ENCODE measurements at regions not wholly inside any gene's neighbourhood (a gene's known extent, or its start where the extent isn't known, plus 50 kb on each side); places are given as distances from the start of the nearest gene placed in this dataset.
"Not testable (repeated sequence)": the region's sequence is repeated elsewhere in the genome, so short reads cannot be mapped to it uniquely, and the experiment has no call there.

DNA sequence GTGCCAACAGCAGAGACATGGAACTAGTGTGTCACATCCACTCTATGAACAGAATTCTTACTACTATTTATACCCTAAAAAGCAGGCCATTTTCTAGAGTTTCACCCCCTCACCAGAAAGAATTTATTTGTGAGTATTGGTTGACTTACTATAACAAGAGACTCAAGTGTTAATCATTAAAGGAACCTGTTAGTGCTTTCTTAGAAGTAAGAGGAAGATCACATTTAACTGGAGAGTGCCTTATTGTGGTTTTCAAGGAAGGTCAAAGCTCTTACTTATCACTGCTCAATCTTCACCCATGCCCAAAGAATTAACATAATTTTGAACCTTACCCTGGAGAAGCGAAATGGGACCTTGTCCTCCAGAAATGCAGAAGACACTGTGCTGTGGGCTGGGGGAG, 169.3 kb upstream of the PRSS1 start:
- no peak for DNase-seq
- intact Hi-C loops (cut with DNase I, micrococcal nuclease), result loop anchor here in 1 of 2 experiments (5.0 kb wide), 1 partner anchor 43 kb away; no protein-coding TSS in a partner anchor
- ChIA-PET POLR2A (no interaction called here), CTCF (no interaction called here)
- no peaks in the 10 kb centered on the region for H3K36me3 ChIP-seq (ENCODE audit: insufficient read depth, low read length)
- H3K36me3 Mint-ChIP-seq (ENCODE audit: low read depth), result no peaks in the 10 kb centered on the region
- TF ChIP-seq CTCF (IDR thresholded peaks at IDR 0.05), result no peak
- H3K27me3 ChIP-seq (ENCODE audit: control insufficient read depth in 1 of 2, insufficient read depth in 2 of 2, low read length in 2 of 2), result no peaks in the 10 kb centered on the region
- peaks cover 12% of the 10 kb centered on the region for H3K4me1 ChIP-seq (ENCODE audit: insufficient read depth, low read length)
- no peaks in the 10 kb centered on the region for H3K27me3 Mint-ChIP-seq
- no peaks in the 10 kb centered on the region for H3K9me3 Mint-ChIP-seq
- H3K4me3 Mint-ChIP-seq, result no peak overlapping the region
- no peaks in the 10 kb centered on the region for H3K9me3 ChIP-seq (ENCODE audit: control insufficient read depth in 1 of 2, insufficient read depth in 1 of 2, low read length in 2 of 2)
- H3K4me3 ChIP-seq (ENCODE audit: low read length), result no peak overlapping the region
- no peak for ATAC-seq (ENCODE audit: poor library complexity)
- H3K27ac ChIP-seq (ENCODE audit: low read depth in 1 of 2, low read length in 2 of 2), result no peak overlapping the region
- H3K27ac Mint-ChIP-seq, result peak overlapping the region; percentile 16
- H3K4me1 Mint-ChIP-seq (ENCODE audit: low read depth), result peaks cover 25% of the 10 kb centered on the region

DNA sequence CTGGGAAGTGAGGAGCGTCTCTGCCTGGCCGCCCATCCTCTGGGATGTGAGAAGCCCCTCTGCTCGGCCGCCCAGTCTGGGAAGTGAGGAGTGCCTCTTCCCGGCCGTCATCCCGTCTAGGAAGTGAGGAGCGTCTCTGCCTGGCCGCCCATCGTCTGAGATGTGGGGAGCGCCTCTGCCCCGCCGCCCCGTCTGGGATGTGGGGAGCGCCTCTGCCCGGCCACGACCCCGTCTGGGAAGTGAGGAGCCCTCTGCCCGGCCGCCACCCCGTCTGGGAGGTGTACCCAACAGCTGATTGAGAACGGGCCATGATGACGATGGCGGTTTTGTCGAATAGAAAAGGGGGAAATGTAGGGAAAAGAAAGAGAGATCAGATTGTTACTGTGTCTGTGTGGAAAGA, 173.9 kb upstream of the PRSS1 start:
- H3K9me3 Mint-ChIP-seq; H3K36me3 ChIP-seq (ENCODE audit: insufficient read depth, low read length); H3K27me3 Mint-ChIP-seq; H3K4me1 Mint-ChIP-seq (ENCODE audit: low read depth); H3K27ac ChIP-seq (ENCODE audit: low read depth in 1 of 2, low read length in 2 of 2); POLR2A ChIA-PET; H3K9me3 ChIP-seq (ENCODE audit: control insufficient read depth in 1 of 2, insufficient read depth in 1 of 2, low read length in 2 of 2); H3K4me3 Mint-ChIP-seq; ATAC-seq (ENCODE audit: poor library complexity); H3K4me1 ChIP-seq (ENCODE audit: insufficient read depth, low read length); intact Hi-C loops (cut with DNase I, micrococcal nuclease); H3K27ac Mint-ChIP-seq; H3K27me3 ChIP-seq (ENCODE audit: control insufficient read depth in 1 of 2, insufficient read depth in 2 of 2, low read length in 2 of 2); H3K36me3 Mint-ChIP-seq (ENCODE audit: low read depth); H3K4me3 ChIP-seq (ENCODE audit: low read length); CTCF ChIA-PET; DNase-seq: not testable (repeated sequence)

DNA sequence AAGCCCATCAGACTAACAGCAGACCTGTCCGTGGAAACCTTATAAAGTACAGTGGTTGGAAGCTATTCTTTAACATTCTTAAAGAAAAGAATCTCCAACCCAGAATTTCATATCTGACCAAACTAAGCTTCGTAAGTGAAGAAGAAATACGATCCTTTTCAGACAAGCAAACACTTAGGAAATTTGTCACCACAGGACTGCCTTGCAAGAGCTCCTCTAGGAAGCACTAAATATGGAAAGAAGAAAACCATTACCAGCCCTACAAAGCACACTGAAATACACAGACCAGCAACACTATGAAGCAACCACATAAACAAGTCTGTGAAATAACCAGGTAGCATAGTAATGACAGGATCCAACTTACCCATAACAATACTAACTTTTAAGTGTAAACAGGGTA, 177.7 kb upstream of the PRSS1 start:
- no peak overlapping the region for H3K27ac Mint-ChIP-seq
- ChIA-PET POLR2A (no interaction called here), CTCF (no interaction called here)
- no peaks in the 10 kb centered on the region for H3K27me3 Mint-ChIP-seq
- no peak overlapping the region for H3K4me3 Mint-ChIP-seq
- no peak for DNase-seq
- H3K9me3 Mint-ChIP-seq, result no peaks in the 10 kb centered on the region
- ATAC-seq (ENCODE audit: poor library complexity), result no peak
- H3K4me3 ChIP-seq (ENCODE audit: low read length), result no peak overlapping the region
- H3K36me3 Mint-ChIP-seq (ENCODE audit: low read depth), result no peaks in the 10 kb centered on the region
- H3K4me1 ChIP-seq (ENCODE audit: insufficient read depth, low read length), result no peaks in the 10 kb centered on the region
- no peaks in the 10 kb centered on the region for H3K36me3 ChIP-seq (ENCODE audit: insufficient read depth, low read length)
- H3K27me3 ChIP-seq (ENCODE audit: control insufficient read depth in 1 of 2, insufficient read depth in 2 of 2, low read length in 2 of 2), result no peaks in the 10 kb centered on the region
- H3K4me1 Mint-ChIP-seq (ENCODE audit: low read depth), result peaks cover 12% of the 10 kb centered on the region
- no peak for TF ChIP-seq CTCF (IDR thresholded peaks at IDR 0.05)
- intact Hi-C loops (cut with DNase I, micrococcal nuclease), result no loop called here
- no peak overlapping the region for H3K27ac ChIP-seq (ENCODE audit: low read depth in 1 of 2, low read length in 2 of 2)
- H3K9me3 ChIP-seq (ENCODE audit: control insufficient read depth in 1 of 2, insufficient read depth in 1 of 2, low read length in 2 of 2), result no peaks in the 10 kb centered on the region

GRCh38 chr7:142569851-142570250, 179.4 kb upstream of the PRSS1 start:
- no peak for TF ChIP-seq CTCF (IDR thresholded peaks at IDR 0.05)
- no peaks in the 10 kb centered on the region for H3K27me3 Mint-ChIP-seq
- ATAC-seq (ENCODE audit: poor library complexity) (no peak), DNase-seq (no peak)
- no peaks in the 10 kb centered on the region for H3K4me1 ChIP-seq (ENCODE audit: insufficient read depth, low read length)
- intact Hi-C loops (cut with DNase I, micrococcal nuclease), result no loop called here
- H3K9me3 ChIP-seq (ENCODE audit: control insufficient read depth in 1 of 2, insufficient read depth in 1 of 2, low read length in 2 of 2), result no peaks in the 10 kb centered on the region
- POLR2A ChIA-PET, result interaction anchor here (0.6 kb wide), 1 partner anchor 34 kb away, joined by 3 read pairs; no protein-coding TSS in a partner anchor
- peaks cover 15% of the 10 kb centered on the region for H3K4me1 Mint-ChIP-seq (ENCODE audit: low read depth)
- H3K9me3 Mint-ChIP-seq, result no peaks in the 10 kb centered on the region
- CTCF ChIA-PET, result no interaction called here
- no peaks in the 10 kb centered on the region for H3K27me3 ChIP-seq (ENCODE audit: control insufficient read depth in 1 of 2, insufficient read depth in 2 of 2, low read length in 2 of 2)
- no peak overlapping the region for H3K27ac ChIP-seq (ENCODE audit: low read depth in 1 of 2, low read length in 2 of 2)
- no peaks in the 10 kb centered on the region for H3K36me3 ChIP-seq (ENCODE audit: insufficient read depth, low read length)
- no peak overlapping the region for H3K27ac Mint-ChIP-seq
- H3K4me3 Mint-ChIP-seq, result no peak overlapping the region
- H3K36me3 Mint-ChIP-seq (ENCODE audit: low read depth), result no peaks in the 10 kb centered on the region
- no peak overlapping the region for H3K4me3 ChIP-seq (ENCODE audit: low read length)
